Hepatocyte (in vitro differentiated cells): ENCODE measurements at regions not wholly inside any gene's neighbourhood (a gene's known extent, or its start where the extent isn't known, plus 50 kb on each side); places are given as distances from the start of the nearest gene placed in this dataset.

Source experiments
- CTCF ChIP-seq: fragments of 200-600 bp; sonication (generic); IDR thresholded peaks from 2 replicates; pipeline ENCODE4 v1.5.1; 2016; ENCODE audit warnings: antibody characterized with exemption, mild to moderate bottlenecking; ENCODE audit not compliant: poor library complexity
- EZH2 ChIP-seq: fragments of 200-600 bp; sonication (generic); IDR thresholded peaks from 2 replicates; pipeline ENCODE4 v1.6.1; 2016; ENCODE audit warnings: antibody characterized with exemption, mild to moderate bottlenecking, borderline replicate concordance
- EZH2phosphoT487 ChIP-seq: fragments of 200-600 bp; sonication (generic); IDR thresholded peaks from one replicate; pipeline ENCODE4 v1.6.1; 2018; ENCODE audit warnings: antibody characterized with exemption, mild to moderate bottlenecking, low read depth, moderate library complexity; ENCODE audit not compliant: unreplicated experiment, severe bottlenecking

DNA sequence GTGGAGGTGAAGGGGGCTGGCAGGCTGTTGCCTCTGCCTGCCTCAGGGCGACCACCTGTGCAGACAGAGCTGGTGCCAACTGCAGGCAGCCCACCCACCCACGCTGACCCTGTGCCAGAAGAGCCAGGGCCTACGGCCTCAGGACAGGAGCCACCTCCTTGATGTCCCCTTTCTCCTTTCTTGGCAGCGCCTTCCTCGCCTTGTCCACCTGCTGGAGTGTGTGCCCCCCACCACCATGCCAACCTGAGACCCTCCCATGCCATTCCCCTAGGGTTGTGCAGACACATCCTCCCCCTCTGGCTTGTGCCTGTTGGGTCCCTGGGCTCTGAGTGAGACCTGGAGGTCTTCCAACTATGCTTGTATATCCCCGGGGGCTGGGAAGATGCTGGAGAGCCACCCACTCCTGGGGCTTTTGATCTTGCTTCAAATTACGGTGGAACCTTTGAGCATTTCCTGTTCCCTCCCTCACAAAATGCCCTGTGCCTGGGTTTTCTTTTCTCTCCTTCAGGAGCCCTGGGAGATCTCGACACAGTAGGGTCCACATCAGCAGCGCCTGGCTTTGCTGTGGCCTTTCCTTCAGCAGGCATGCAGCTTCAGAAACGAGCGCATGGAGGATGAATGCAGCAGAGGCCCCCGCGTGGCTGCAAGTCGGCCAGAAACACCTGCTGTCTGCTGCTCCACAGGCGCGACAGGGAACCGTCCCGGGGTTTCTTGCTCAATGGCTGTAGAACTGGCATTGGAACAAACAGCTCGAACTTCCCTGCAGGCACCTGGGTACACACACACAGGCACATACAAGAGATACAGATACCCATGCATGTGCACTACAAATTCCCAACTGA lies 65.9 kb upstream of the SH3RF3 start:
- no peak for TF ChIP-seq CTCF
- no peak for TF ChIP-seq EZH2
- no peak for TF ChIP-seq EZH2phosphoT487
